ENCODE measurements at regions not wholly inside any gene's neighbourhood (a gene's known extent, or its start where the extent isn't known, plus 50 kb on each side); places are given as distances from the start of the nearest gene placed in this dataset.
"Not testable (repeated sequence)": the region's sequence is repeated elsewhere in the genome, so short reads cannot be mapped to it uniquely, and the experiment has no call there.

DNA sequence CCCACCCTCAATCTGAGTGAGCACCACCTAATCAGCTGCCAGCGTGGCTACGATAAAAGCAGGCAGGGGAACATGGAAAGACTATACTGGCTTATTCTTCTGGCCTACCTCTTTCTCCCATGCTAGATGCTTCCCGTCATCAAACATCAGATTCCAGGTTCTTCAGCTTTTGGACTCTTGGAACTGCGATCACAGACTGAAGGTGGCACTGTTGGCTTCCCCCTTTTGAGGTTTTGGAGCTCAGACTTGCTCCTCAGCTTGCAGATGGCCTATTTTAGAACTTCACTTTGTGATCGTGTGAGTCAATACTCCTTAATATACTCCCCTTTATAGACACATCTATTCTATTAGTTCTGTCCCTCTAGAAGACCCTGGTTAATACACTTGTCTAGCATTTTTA, 543.7 kb upstream of the RAG2 start:
- Mint-ChIP-seq H3K4me1 (ENCODE audit: low read depth) (no peaks in the 10 kb centered on the region), H3K9me3 (ENCODE audit: low read depth) (peaks cover 16% of the 10 kb centered on the region), H3K27me3 (no peaks in the 10 kb centered on the region), H3K4me3 (ENCODE audit: low read depth) (no peak overlapping the region), H3K27ac (no peak overlapping the region), H3K36me3 (ENCODE audit: insufficient read depth) (no peaks in the 10 kb centered on the region)
- DNase-seq (ENCODE audit: low spot score, unreplicated experiment) = no peak
- TF ChIP-seq, protein P1, sequence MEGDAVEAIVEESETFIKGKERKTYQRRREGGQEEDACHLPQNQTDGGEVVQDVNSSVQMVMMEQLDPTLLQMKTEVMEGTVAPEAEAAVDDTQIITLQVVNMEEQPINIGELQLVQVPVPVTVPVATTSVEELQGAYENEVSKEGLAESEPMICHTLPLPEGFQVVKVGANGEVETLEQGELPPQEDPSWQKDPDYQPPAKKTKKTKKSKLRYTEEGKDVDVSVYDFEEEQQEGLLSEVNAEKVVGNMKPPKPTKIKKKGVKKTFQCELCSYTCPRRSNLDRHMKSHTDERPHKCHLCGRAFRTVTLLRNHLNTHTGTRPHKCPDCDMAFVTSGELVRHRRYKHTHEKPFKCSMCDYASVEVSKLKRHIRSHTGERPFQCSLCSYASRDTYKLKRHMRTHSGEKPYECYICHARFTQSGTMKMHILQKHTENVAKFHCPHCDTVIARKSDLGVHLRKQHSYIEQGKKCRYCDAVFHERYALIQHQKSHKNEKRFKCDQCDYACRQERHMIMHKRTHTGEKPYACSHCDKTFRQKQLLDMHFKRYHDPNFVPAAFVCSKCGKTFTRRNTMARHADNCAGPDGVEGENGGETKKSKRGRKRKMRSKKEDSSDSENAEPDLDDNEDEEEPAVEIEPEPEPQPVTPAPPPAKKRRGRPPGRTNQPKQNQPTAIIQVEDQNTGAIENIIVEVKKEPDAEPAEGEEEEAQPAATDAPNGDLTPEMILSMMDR (IDR thresholded peaks at IDR 0.05; ENCODE audit: unreplicated experiment) = no peak

DNA sequence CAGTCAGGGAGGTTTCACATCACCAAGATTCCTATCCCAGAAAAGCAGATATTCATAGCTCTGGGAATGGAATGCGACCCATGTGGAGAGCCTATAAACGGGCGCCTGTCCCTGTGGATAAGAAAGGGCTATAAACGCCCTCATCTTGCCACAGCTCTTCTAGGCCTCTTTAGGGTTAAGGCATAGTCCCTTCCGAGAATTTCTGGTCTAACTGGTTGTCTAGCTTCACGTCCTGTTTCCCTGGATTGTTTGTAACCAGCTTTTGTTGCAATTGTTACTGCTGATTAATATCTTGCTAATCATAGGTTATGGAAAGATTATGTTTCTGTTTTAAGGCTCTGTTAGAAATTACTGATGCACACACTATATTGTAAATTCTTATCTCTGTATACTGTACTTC, 537.6 kb upstream of the RAG2 start:
- H3K27me3 Mint-ChIP-seq; H3K36me3 Mint-ChIP-seq (ENCODE audit: insufficient read depth); H3K4me3 Mint-ChIP-seq (ENCODE audit: low read depth); DNase-seq (ENCODE audit: low spot score, unreplicated experiment); H3K27ac Mint-ChIP-seq; H3K4me1 Mint-ChIP-seq (ENCODE audit: low read depth): not testable (repeated sequence)
- peaks cover 34% of the 10 kb centered on the region for H3K9me3 Mint-ChIP-seq (ENCODE audit: low read depth)

DNA sequence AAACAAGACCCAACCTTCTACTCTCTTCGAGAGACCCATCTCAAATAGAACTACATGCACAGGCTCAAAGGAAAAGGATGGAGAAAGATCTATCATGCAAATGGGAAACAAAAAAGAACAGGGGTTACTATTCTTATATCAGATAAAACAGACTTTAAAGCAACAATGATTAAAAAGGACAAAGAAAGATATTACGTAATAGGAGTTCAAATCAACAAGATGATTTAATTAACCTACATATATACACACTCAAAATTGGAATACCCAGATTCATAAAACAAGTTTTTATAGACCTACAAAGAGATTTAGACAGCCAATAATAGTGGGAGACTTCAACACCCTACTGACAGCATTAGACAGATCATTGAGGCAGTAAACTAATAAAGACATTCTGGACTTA, 536.6 kb upstream of the RAG2 start:
- TF ChIP-seq, protein P1 (IDR thresholded peaks at IDR 0.05; ENCODE audit: unreplicated experiment) = no peak
- no peaks in the 10 kb centered on the region for H3K4me1 Mint-ChIP-seq (ENCODE audit: low read depth)
- H3K4me3 Mint-ChIP-seq (ENCODE audit: low read depth) = no peak overlapping the region
- no peak overlapping the region for H3K27ac Mint-ChIP-seq
- peaks cover 2% of the 10 kb centered on the region for H3K36me3 Mint-ChIP-seq (ENCODE audit: insufficient read depth)
- no peak for DNase-seq (ENCODE audit: low spot score, unreplicated experiment)
- H3K27me3 Mint-ChIP-seq = no peaks in the 10 kb centered on the region
- H3K9me3 Mint-ChIP-seq (ENCODE audit: low read depth) = peaks cover 35% of the 10 kb centered on the region

DNA sequence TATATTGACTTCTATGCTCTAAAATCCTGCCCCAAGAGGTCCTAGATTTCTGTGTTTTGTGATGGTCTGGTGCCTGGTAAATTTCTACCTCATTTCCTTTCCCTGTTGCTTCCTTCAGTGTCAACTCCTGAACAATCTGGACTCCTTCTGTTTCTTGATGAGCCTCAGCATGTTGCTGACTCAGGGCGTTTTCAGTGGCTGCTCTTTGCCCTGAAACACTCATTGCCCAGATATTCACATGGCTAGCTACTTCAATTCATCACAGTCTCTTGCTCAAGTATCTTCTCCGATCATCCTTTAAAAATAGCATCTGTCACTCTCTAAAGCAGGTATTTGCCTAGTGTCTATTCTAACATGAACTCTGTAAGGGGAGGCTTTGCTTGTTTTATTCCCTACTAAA, 526.3 kb upstream of the RAG2 start:
- H3K9me3 Mint-ChIP-seq (ENCODE audit: low read depth) = peaks cover 3% of the 10 kb centered on the region

DNA sequence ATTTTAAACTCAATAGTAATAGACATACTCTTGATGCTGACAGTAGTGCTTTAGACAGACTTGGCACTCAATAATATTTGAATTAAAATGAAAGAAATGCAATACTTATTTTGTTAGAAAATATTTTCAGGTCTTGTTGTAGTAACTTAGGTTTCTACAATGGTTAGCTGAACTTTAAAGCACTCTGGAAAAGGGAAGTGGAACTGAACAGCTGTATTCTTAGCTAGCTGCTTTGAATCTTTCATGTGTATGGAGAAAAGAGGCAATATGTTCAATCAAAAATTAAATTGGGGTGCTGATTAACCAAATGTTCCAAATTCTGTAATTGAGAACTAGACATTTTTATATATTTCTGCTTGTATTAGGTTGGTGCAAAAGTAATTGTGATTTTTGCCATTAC, 517.9 kb upstream of the RAG2 start:
- TF ChIP-seq, protein P1 (IDR thresholded peaks at IDR 0.05; ENCODE audit: unreplicated experiment) = no peak
- H3K4me1 Mint-ChIP-seq (ENCODE audit: low read depth) = no peaks in the 10 kb centered on the region
- no peak overlapping the region for H3K27ac Mint-ChIP-seq
- no peaks in the 10 kb centered on the region for H3K27me3 Mint-ChIP-seq
- H3K36me3 Mint-ChIP-seq (ENCODE audit: insufficient read depth) = no peaks in the 10 kb centered on the region
- no peak for DNase-seq (ENCODE audit: low spot score, unreplicated experiment)
- no peak overlapping the region for H3K4me3 Mint-ChIP-seq (ENCODE audit: low read depth)
- H3K9me3 Mint-ChIP-seq (ENCODE audit: low read depth) = no peaks in the 10 kb centered on the region

More for the DNA sequence above, 526.3 kb upstream of the RAG2 start:
- TF ChIP-seq, protein P1 (IDR thresholded peaks at IDR 0.05; ENCODE audit: unreplicated experiment) = no peak
- Mint-ChIP-seq H3K4me1 (ENCODE audit: low read depth) (no peaks in the 10 kb centered on the region), H3K27ac (no peak overlapping the region), H3K4me3 (ENCODE audit: low read depth) (no peak overlapping the region), H3K36me3 (ENCODE audit: insufficient read depth) (peaks cover 1% of the 10 kb centered on the region), H3K27me3 (no peaks in the 10 kb centered on the region)
- DNase-seq (ENCODE audit: low spot score, unreplicated experiment) = no peak

DNA sequence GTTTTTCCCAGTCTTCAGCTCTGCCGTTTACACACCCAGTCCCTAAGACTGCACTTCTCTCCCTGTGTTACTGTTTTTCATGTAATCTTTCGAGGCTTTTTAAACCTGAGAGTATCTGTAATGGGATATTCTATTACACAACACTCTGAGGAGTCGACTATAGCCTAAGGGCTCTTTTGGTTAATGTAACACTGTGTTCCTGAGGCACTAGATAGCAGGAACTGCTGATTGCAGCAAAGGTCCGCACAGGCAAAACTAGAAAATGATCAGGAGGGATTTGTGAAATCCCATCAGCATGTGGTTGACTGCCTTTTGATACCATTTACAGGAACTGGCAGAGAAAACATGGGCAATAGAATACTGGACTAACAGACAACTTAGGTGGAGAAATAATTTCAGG, 512.3 kb upstream of the RAG2 start:
- TF ChIP-seq, protein P1 (IDR thresholded peaks at IDR 0.05; ENCODE audit: unreplicated experiment) = no peak
- Mint-ChIP-seq H3K27me3 (no peaks in the 10 kb centered on the region), H3K27ac (no peak overlapping the region), H3K9me3 (ENCODE audit: low read depth) (no peaks in the 10 kb centered on the region), H3K4me3 (ENCODE audit: low read depth) (no peak overlapping the region), H3K4me1 (ENCODE audit: low read depth) (no peaks in the 10 kb centered on the region), H3K36me3 (ENCODE audit: insufficient read depth) (no peaks in the 10 kb centered on the region)
- DNase-seq (ENCODE audit: low spot score, unreplicated experiment) = no peak
